SK-N-SH (cell line): ENCODE measurements at regions not wholly inside any gene's neighbourhood (a gene's known extent, or its start where the extent isn't known, plus 50 kb on each side); places are given as distances from the start of the nearest gene placed in this dataset.
"Not testable (repeated sequence)": the region's sequence is repeated elsewhere in the genome, so short reads cannot be mapped to it uniquely, and the experiment has no call there.

Experiments
- CTCF ChIA-PET: fragments of 300-600, 350-600 bp; formaldehyde crosslinking; extraction: SDS; loops from one replicate; lab custom pipeline; 2021; lab: Yijun Ruan, JAX
- POLR2A ChIA-PET: fragments of 350-600 bp; sonication (Branson Sonifier 250); formaldehyde crosslinking; extraction: SDS; loops from one replicate; lab custom pipeline; 2020; ENCODE audit warnings: antibody characterized with exemption, inconsistent platforms; lab: Yijun Ruan, JAX
- DNase-seq: peaks from one replicate; pipeline ENCODE4 v3.0.0; 2012
- H2AFZ ChIP-seq: fragments of 200-600 bp; sonication (generic); 2 replicates; pipeline ENCODE4 v1.8.1; 2016; ENCODE audit warnings: antibody characterized with exemption, mild to moderate bottlenecking, low read depth
- H3F3A ChIP-seq: fragments of 200-600 bp; sonication (generic); replicated peaks from 2 replicates; pipeline ENCODE3; 2016; ENCODE audit warnings: antibody characterized with exemption, mild to moderate bottlenecking; ENCODE audit not compliant: insufficient read depth
- H3K27ac ChIP-seq, 2 experiments: fragments of 200-500 bp in 1 of 2; fragments of 200-600 bp in 1 of 2; sonication (Bioruptor generic) in 1 of 2; sonication (generic), shearing (Covaris generic) in 1 of 2; 2 replicates each; pipeline versions ENCODE4 v1.5.1 to v1.6.1; 2014 to 2016; ENCODE audit warnings: low read depth in 2 of 2, inconsistent platforms in 1 of 2, low read length in 1 of 2, mild to moderate bottlenecking in 1 of 2, mixed read lengths in 1 of 2
- H3K27me3 ChIP-seq: fragments of 200-600 bp; sonication (generic), shearing (Covaris generic); 2 replicates; pipeline ENCODE4 v1.6.1; 2016; ENCODE audit warnings: mixed run types; ENCODE audit not compliant: insufficient read depth
- H3K36me3 ChIP-seq, 2 experiments: fragments of 200-500 bp in 1 of 2; fragments of 200-600 bp in 1 of 2; sonication (Bioruptor generic) in 1 of 2; sonication (generic) in 1 of 2; replicated peaks in 1 of 2; 2 replicates each; pipeline versions ENCODE3 to v1.5.1; 2014 to 2016; ENCODE audit warnings: low read length in 1 of 2, mild to moderate bottlenecking in 1 of 2; ENCODE audit not compliant: insufficient read depth in 2 of 2, control insufficient read depth in 1 of 2
- H3K4me1 ChIP-seq, 2 experiments: fragments of 200-500 bp in 1 of 2; fragments of 200-600 bp in 1 of 2; sonication (Bioruptor generic) in 1 of 2; sonication (generic), shearing (Covaris generic) in 1 of 2; 2 replicates each; pipeline versions ENCODE4 v1.5.1 to v1.6.1; 2014 to 2016; ENCODE audit warnings: low read depth in 1 of 2, low read length in 1 of 2, mixed run types in 1 of 2; ENCODE audit not compliant: insufficient read depth in 2 of 2, control insufficient read depth in 1 of 2
- H3K4me2 ChIP-seq: fragments of 200-600 bp; sonication (generic), shearing (Covaris generic); 2 replicates; pipeline ENCODE4 v1.6.1; 2017; ENCODE audit warnings: mixed run types
- H3K4me3 ChIP-seq, 2 experiments: fragments of 200-500 bp in 1 of 2; fragments of 200-600 bp in 1 of 2; sonication (Bioruptor generic) in 1 of 2; sonication (generic), shearing (Covaris generic) in 1 of 2; 2 replicates each; pipeline versions ENCODE4 v1.5.1 to v1.8.1; 2014 to 2016; ENCODE audit warnings: low read depth in 2 of 2, inconsistent platforms in 1 of 2, low read length in 1 of 2, mild to moderate bottlenecking in 1 of 2, mixed read lengths in 1 of 2, moderate library complexity in 1 of 2
- H3K79me2 ChIP-seq: fragments of 200-600 bp; sonication (generic); 2 replicates; pipeline ENCODE4 v1.8.1; 2017; ENCODE audit warnings: mild to moderate bottlenecking; ENCODE audit not compliant: insufficient read depth
- H3K9ac ChIP-seq: fragments of 200-600 bp; sonication (generic); 2 replicates; pipeline ENCODE4 v1.6.1; 2017; ENCODE audit warnings: mixed run types
- H3K9me2 ChIP-seq: fragments of 200-600 bp; sonication (generic); 2 replicates; pipeline ENCODE4 v1.6.1; 2017; ENCODE audit warnings: mixed run types
- H3K9me3 ChIP-seq: fragments of 200-600 bp; sonication (generic); 2 replicates; pipeline ENCODE4 v1.6.1; 2017; ENCODE audit warnings: mixed run types, mild to moderate bottlenecking, moderate library complexity
- H4K20me1 ChIP-seq: fragments of 200-600 bp; sonication (generic); 2 replicates; pipeline ENCODE4 v1.6.1; 2017; ENCODE audit warnings: mild to moderate bottlenecking, mixed run types; ENCODE audit not compliant: insufficient read depth
- ELF1 ChIP-seq: IDR thresholded peaks from 2 replicates; pipeline ENCODE4 v1.4.0; 2012
- FOSL2 ChIP-seq: IDR thresholded peaks from 2 replicates; pipeline ENCODE4 v1.4.0; 2012; ENCODE audit warnings: low read depth, mild to moderate bottlenecking, moderate library complexity, borderline replicate concordance
- JUND ChIP-seq: IDR thresholded peaks from 2 replicates; pipeline ENCODE4 v1.4.0; 2012
- MXI1 ChIP-seq: IDR thresholded peaks from 2 replicates; pipeline ENCODE4 v1.6.1; 2012; ENCODE audit warnings: mild to moderate bottlenecking, low read depth, low read length, improper control_type of control experiment
- NRF1 ChIP-seq: IDR thresholded peaks from 2 replicates; pipeline ENCODE4 v1.6.1; 2012; ENCODE audit warnings: low read depth, mild to moderate bottlenecking, low read length
- POLR2AphosphoS5 ChIP-seq: IDR thresholded peaks from 2 replicates; pipeline ENCODE4 v1.6.1; 2012; ENCODE audit warnings: low read depth, low read length
- RCOR1 ChIP-seq: fragments of 150-350 bp; IDR thresholded peaks from 2 replicates; pipeline ENCODE4 v1.6.1; 2017; ENCODE audit warnings: antibody characterized with exemption, low read length
- SMC3 ChIP-seq: IDR thresholded peaks from 2 replicates; pipeline ENCODE4 v1.6.1; 2012; ENCODE audit warnings: low read depth, low read length, improper control_type of control experiment
- TEAD4 ChIP-seq: IDR thresholded peaks from 2 replicates; pipeline ENCODE4 v1.4.0; 2012; ENCODE audit warnings: mild to moderate bottlenecking, borderline replicate concordance; ENCODE audit not compliant: insufficient read depth
- YY1 ChIP-seq: IDR thresholded peaks from 2 replicates; pipeline ENCODE4 v1.4.0; 2012; ENCODE audit warnings: low read depth, mild to moderate bottlenecking
- WGBS: methylation state at CpG from one replicate; pipeline ENCODE4 v1.1.6; 2017; ENCODE audit warnings: low lambda C conversion rate; 5-methylcytosine and 5-hydroxymethylcytosine counted together
- TF ChIP-seq, protein P1 (sequence below): IDR thresholded peaks from 2 replicates; pipeline ENCODE4; 2012
- TF ChIP-seq, protein P2 (sequence below): IDR thresholded peaks from 2 replicates; pipeline ENCODE4 v1.4.0; 2012; ENCODE audit warnings: low read depth

DNA sequence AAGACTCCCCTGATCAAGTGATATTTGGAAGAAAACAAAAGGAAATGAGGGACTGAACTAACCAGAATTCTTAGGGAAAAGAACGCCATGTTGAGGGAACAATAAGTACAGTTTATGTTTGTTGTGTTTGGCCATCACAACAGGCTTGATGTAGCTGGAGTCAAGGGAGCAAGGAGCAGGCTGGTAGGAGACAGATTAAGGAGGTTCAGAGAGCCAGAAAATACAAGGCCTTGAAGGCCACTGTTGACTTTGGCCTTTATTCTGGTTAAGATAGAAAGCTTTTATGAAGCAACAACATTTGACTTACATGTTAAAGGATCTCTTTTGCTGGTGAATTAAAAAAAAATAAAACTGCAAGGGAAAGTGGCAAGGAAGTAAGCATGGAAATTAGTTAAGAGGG lies 754.1 kb upstream of the SLC8A1 start:
- Histone ChIP-seq H3F3A (no peaks in the 10 kb centered on the region), H3K27me3 (no peaks in the 10 kb centered on the region), H3K4me2 (no peak overlapping the region), H2AFZ (no peak overlapping the region)
- TF ChIP-seq, protein P1, sequence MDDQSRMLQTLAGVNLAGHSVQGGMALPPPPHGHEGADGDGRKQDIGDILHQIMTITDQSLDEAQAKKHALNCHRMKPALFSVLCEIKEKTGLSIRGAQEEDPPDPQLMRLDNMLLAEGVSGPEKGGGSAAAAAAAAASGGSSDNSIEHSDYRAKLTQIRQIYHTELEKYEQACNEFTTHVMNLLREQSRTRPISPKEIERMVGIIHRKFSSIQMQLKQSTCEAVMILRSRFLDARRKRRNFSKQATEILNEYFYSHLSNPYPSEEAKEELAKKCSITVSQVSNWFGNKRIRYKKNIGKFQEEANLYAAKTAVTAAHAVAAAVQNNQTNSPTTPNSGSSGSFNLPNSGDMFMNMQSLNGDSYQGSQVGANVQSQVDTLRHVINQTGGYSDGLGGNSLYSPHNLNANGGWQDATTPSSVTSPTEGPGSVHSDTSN, result no peak
- TF ChIP-seq, all 33 proteins: peak for 0
- Histone ChIP-seq H4K20me1 (no peaks in the 10 kb centered on the region), H3K36me3 (no peaks in the 10 kb centered on the region), H3K9me2 (no peaks in the 10 kb centered on the region), H3K4me3 (no peak overlapping the region), H3K4me1 (no peaks in the 10 kb centered on the region; a peak in 1 of 4 replicates), H3K79me2 (no peaks in the 10 kb centered on the region), H3K27ac (no peak overlapping the region), H3K9me3 (no peaks in the 10 kb centered on the region), H3K9ac (no peak overlapping the region)
- WGBS, result 23% methylated on average over 1 of the region's 1 CpG
- ChIA-PET CTCF (interaction anchor here (0.6 to 1.2 kb wide), 2 partner anchors 12 to 106 kb away, joined by 3 read pairs; no protein-coding TSS in a partner anchor), POLR2A (no interaction called here)
- no peak for DNase-seq

DNA sequence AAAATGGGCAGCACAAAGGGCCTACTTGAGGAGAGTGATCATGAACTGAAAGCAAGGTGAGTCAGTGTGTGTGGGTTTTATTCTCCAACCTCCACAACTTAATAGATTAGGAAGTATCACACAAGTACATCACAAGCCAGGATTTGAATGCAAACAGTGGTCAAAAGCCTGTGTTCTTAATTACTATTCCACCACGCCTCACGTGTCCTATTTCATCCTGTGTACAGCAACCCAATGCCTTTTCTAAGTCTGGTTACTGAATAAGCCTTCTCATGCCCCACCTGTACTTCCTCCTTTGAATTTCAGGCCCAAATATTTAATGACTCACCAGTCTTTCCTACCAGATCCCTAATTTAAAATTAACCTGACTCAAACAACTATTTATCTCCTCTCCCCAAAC lies 755.7 kb upstream of the SLC8A1 start:
- no peak overlapping the region for H3K4me2 ChIP-seq
- no peaks in the 10 kb centered on the region for H3K36me3 ChIP-seq
- no peak overlapping the region for H2AFZ ChIP-seq
- no peaks in the 10 kb centered on the region; a peak in 1 of 4 replicates for H3K4me1 ChIP-seq
- H3K4me3 ChIP-seq, result no peak overlapping the region
- H3K9me3 ChIP-seq, result no peaks in the 10 kb centered on the region
- no peaks in the 10 kb centered on the region for H4K20me1 ChIP-seq
- no peaks in the 10 kb centered on the region for H3K9me2 ChIP-seq
- POLR2A ChIA-PET, result no interaction called here
- H3K27me3 ChIP-seq, result no peaks in the 10 kb centered on the region
- TF ChIP-seq RCOR1, result no peak
- no peak for TF ChIP-seq TEAD4
- TF ChIP-seq NRF1, result no peak
- TF ChIP-seq ELF1, result no peak
- no peak for TF ChIP-seq YY1
- TF ChIP-seq POLR2AphosphoS5, result no peak
- no peak for TF ChIP-seq MXI1
- TF ChIP-seq, protein P2, sequence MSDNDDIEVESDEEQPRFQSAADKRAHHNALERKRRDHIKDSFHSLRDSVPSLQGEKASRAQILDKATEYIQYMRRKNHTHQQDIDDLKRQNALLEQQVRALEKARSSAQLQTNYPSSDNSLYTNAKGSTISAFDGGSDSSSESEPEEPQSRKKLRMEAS, result no peak
- TF ChIP-seq SMC3, result no peak
- no peak for TF ChIP-seq FOSL2
- TF ChIP-seq, protein P1, result no peak
- no peak for TF ChIP-seq JUND
- TF ChIP-seq, all 33 proteins: peak for 0
- WGBS, result 31% methylated on average over 2 of the region's 2 CpGs
- H3K27ac ChIP-seq, result no peak overlapping the region
- H3K79me2 ChIP-seq, result no peaks in the 10 kb centered on the region
- no peaks in the 10 kb centered on the region for H3F3A ChIP-seq
- no peak overlapping the region for H3K9ac ChIP-seq
- no peak for DNase-seq
- CTCF ChIA-PET, result no interaction called here

DNA sequence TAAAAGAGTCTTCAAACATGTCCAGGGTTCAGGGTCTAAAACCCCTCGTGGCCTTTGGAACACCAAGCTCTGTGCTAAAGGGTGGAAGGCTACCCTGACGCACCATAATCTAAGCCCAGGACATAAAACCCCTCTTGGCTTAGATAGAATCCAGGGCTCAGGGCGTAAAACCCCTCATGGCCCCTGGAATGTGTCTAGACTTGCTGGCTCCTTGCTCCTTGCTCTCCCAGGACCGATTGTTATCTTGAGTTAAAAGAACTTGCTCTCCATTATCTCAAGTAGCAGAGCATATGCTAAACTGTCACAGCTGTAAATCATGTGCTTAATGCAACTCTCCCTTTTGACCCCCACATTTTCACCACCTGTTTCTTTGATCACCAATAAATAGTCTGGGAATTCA lies 758.1 kb upstream of the SLC8A1 start:
- DNase-seq, H4K20me1 ChIP-seq, H3K4me1 ChIP-seq, H3K9me3 ChIP-seq, H3K9ac ChIP-seq, H3K27me3 ChIP-seq, H3K36me3 ChIP-seq, H3K4me3 ChIP-seq, H3K4me2 ChIP-seq, H3K27ac ChIP-seq, H3F3A ChIP-seq, POLR2A ChIA-PET, H3K79me2 ChIP-seq, H3K9me2 ChIP-seq, H2AFZ ChIP-seq: not testable (repeated sequence)
- WGBS, result 15% methylated on average over 4 of the region's 4 CpGs
- CTCF ChIA-PET, result interaction anchor here (0.6 kb wide), 1 partner anchor 34 kb away, joined by 3 read pairs; no protein-coding TSS in a partner anchor
